ENCODE measurements at regions not wholly inside any gene's neighbourhood (a gene's known extent, or its start where the extent isn't known, plus 50 kb on each side); places are given as distances from the start of the nearest gene placed in this dataset.
A peak's percentile ranks its signal among the peaks of the same experiment; 100 is the strongest.
"Not testable (repeated sequence)": the region's sequence is repeated elsewhere in the genome, so short reads cannot be mapped to it uniquely, and the experiment has no call there.

DNA sequence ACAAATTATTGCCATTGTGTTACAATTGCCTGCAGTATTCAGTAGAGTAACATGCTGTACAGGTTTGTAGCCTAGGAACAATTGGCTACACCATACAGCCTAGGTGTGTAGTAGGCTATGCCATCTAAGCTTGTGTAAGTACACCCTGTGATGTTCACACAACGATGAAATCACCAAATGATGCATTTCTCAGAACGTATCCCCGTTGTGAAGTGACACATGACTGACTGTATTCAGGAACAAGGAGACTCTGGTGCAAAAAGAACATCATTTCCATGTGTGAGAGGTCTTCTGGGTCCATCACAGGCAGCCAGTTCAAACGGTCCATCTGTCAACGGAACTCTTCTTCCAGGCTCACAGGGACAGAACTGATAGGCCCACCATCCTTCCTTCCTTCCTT is 263.7 kb downstream of the ANAPC1 start:
- H3K36me3 ChIP-seq (ENCODE audit: control insufficient read depth in 2 of 3, insufficient read depth in 3 of 3, low read length in 3 of 3): no peaks in the 10 kb centered on the region
- H3K27me3 ChIP-seq (ENCODE audit: control insufficient read depth in 2 of 2, insufficient read depth in 2 of 2, low read length in 2 of 2): no peaks in the 10 kb centered on the region
- no peak overlapping the region for H3K27ac Mint-ChIP-seq
- POLR2A ChIA-PET: no interaction called here
- no peak overlapping the region for H3K4me3 Mint-ChIP-seq
- H3K27ac ChIP-seq (ENCODE audit: low read depth, low read length): no peak overlapping the region
- H3K27me3 Mint-ChIP-seq: peaks cover 0 to 16% (median 7%) of the 10 kb centered on the region in 5 donors
- intact Hi-C loops (cut with micrococcal nuclease): loop anchor here in 1 of 2 donors (2.0 kb wide), 1 partner anchor 21 kb away; no protein-coding TSS in a partner anchor
- ATAC-seq: no peak
- H3K36me3 Mint-ChIP-seq: peaks cover 0 to 7% (median 0%) of the 10 kb centered on the region in 5 donors
- no peaks in the 10 kb centered on the region for H3K4me1 ChIP-seq (ENCODE audit: control insufficient read depth in 2 of 2, insufficient read depth in 2 of 2, low read length in 2 of 2)
- no peak overlapping the region for H3K4me3 ChIP-seq (ENCODE audit: low read length)
- no peaks in the 10 kb centered on the region for H3K9me3 ChIP-seq (ENCODE audit: control insufficient read depth in 2 of 3, low read length in 3 of 3)
- H3K9me3 Mint-ChIP-seq: peaks cover 0 to 2% (median 0%) of the 10 kb centered on the region in 11 donors
- DNase-seq: no peak
- H3K4me1 Mint-ChIP-seq: peaks cover 0 to 34% (median 0%) of the 10 kb centered on the region in 7 donors
- CTCF ChIA-PET: no interaction called here

DNA sequence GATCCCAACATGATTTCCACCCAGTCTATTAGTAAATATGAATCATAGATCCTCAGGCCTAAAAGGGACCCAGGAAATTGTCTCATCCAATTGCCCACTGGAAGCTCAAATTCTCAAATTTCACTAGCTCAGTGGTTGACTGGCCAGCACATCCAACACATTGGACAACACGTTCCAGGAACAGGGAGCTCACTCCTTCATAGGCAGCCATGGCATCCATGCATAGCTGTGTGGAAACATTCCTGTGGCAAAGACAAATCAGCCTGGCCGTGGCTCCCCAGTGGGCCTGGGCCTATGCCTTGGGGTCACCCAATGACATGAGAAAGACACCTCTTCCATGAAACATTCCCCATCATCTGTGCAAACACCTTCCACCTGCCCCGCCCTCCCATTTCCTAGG is 261.1 kb downstream of the ANAPC1 start:
- H3K4me3 ChIP-seq (ENCODE audit: low read length): no peak overlapping the region
- ATAC-seq (no peak), DNase-seq (no peak)
- Mint-ChIP-seq H3K9me3 (peaks cover 0 to 15% (median 6%) of the 10 kb centered on the region in 11 donors), H3K36me3 (peaks cover 0 to 15% (median 0%) of the 10 kb centered on the region in 5 donors), H3K4me1 (peaks cover 0 to 42% (median 0%) of the 10 kb centered on the region in 7 donors), H3K27ac (no peak overlapping the region), H3K4me3 (no peak overlapping the region), H3K27me3 (peaks cover 0 to 11% (median 0%) of the 10 kb centered on the region in 5 donors)
- H3K9me3 ChIP-seq (ENCODE audit: control insufficient read depth in 2 of 3, low read length in 3 of 3): no peaks in the 10 kb centered on the region
- intact Hi-C loops (cut with micrococcal nuclease): no loop called here
- no peaks in the 10 kb centered on the region for H3K27me3 ChIP-seq (ENCODE audit: control insufficient read depth in 2 of 2, insufficient read depth in 2 of 2, low read length in 2 of 2)
- POLR2A ChIA-PET: no interaction called here
- CTCF ChIA-PET: no interaction called here
- H3K27ac ChIP-seq (ENCODE audit: low read depth, low read length): no peak overlapping the region
- no peaks in the 10 kb centered on the region for H3K4me1 ChIP-seq (ENCODE audit: control insufficient read depth in 2 of 2, insufficient read depth in 2 of 2, low read length in 2 of 2)
- no peaks in the 10 kb centered on the region for H3K36me3 ChIP-seq (ENCODE audit: control insufficient read depth in 2 of 3, insufficient read depth in 3 of 3, low read length in 3 of 3)

DNA sequence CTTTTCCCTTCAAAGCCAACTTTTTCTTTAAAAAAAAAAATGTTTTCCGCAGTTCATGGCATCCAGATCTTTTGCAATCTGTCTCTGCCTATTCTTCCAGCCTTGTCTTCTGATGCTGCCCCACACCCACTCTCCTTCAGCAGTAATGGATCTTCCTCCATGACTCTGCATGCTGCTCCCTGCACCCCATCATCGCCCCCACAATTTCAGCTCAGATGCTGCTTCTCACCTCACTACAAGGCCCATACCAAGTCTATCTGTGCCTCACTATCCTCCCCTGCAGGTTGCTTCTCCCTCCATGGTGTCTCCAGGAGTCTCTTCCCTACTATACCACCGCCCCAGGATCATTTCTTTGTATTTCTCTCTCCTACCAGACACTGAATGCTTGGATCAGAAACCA is 260.6 kb downstream of the ANAPC1 start:
- Histone ChIP-seq H3K27ac (ENCODE audit: low read depth, low read length) (no peak overlapping the region), H3K9me3 (ENCODE audit: control insufficient read depth in 2 of 3, low read length in 3 of 3) (no peaks in the 10 kb centered on the region), H3K27me3 (ENCODE audit: control insufficient read depth in 2 of 2, insufficient read depth in 2 of 2, low read length in 2 of 2) (no peaks in the 10 kb centered on the region), H3K4me3 (ENCODE audit: low read length) (no peak overlapping the region), H3K4me1 (ENCODE audit: control insufficient read depth in 2 of 2, insufficient read depth in 2 of 2, low read length in 2 of 2) (no peaks in the 10 kb centered on the region), H3K36me3 (ENCODE audit: control insufficient read depth in 2 of 3, insufficient read depth in 3 of 3, low read length in 3 of 3) (no peaks in the 10 kb centered on the region)
- ATAC-seq: no peak
- Mint-ChIP-seq H3K27me3 (peaks cover 0 to 11% (median 0%) of the 10 kb centered on the region in 5 donors), H3K4me1 (peaks cover 0 to 38% (median 0%) of the 10 kb centered on the region in 7 donors), H3K9me3 (peaks cover 0 to 20% (median 9%) of the 10 kb centered on the region in 11 donors), H3K4me3 (no peak overlapping the region), H3K36me3 (peaks cover 0 to 18% (median 0%) of the 10 kb centered on the region in 5 donors), H3K27ac (no peak overlapping the region)
- intact Hi-C loops (cut with micrococcal nuclease): no loop called here
- POLR2A ChIA-PET: no interaction called here
- no peak for DNase-seq
- CTCF ChIA-PET: no interaction called here

DNA sequence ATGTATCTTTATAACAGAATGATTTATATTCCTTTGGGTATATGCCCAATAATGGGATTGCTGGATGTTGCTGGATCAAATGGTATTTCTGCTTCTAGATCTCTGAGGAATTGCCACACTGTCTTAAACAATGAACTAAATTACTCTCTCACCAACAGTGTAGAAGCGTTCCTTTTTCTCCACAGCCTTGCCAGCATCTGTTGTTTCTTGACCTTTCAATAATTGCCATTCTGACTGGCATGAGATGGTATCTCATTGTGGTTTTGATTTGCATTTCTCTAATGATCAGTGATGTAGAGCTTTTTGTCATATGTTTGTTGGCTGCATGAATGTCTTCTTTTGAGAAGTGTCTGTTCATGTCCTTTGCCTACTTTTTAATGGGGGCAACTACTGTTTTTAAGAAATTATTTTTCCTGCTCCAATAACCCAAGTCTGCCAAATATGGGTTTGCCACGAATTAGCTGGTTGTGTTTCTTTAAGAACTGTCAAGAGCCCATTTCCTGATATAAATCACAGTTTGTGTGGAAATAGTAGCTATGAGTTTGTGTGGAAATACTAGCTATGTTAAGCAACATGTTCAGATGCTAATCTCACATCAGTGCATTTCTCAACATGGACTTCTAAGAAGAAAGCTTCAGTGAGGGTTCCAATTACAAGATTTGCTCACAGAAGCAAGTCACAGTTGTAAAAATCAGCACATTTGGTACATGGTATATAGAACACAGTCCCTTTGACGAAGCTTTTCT is 259.4 kb downstream of the ANAPC1 start:
- no peak for DNase-seq
- POLR2A ChIA-PET: no interaction called here

DNA sequence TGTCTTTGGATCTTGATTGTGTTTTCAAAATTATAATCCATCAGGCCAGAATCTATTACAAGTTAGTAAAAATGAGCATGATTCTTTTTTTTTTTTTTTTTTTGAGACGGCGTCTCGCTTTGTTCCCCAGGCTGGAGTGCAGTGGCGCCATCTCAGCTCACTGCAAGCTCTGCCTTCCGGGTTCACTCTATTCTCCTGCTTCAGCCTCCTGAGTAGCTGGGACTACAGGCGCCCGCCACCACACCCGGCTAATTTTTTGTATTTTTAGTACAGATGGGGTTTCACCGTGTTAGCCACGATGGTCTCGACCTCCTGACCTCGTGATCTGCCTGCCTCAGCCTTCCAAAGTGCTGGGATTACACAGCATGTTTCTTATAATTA is 258.8 kb downstream of the ANAPC1 start:
- CTCF ChIA-PET; H3K9me3 ChIP-seq (ENCODE audit: control insufficient read depth in 2 of 3, low read length in 3 of 3); H3K27me3 ChIP-seq (ENCODE audit: control insufficient read depth in 2 of 2, insufficient read depth in 2 of 2, low read length in 2 of 2); H3K4me1 ChIP-seq (ENCODE audit: control insufficient read depth in 2 of 2, insufficient read depth in 2 of 2, low read length in 2 of 2); POLR2A ChIA-PET; ATAC-seq; intact Hi-C loops (cut with micrococcal nuclease); H3K27ac ChIP-seq (ENCODE audit: low read depth, low read length); DNase-seq; H3K36me3 ChIP-seq (ENCODE audit: control insufficient read depth in 2 of 3, insufficient read depth in 3 of 3, low read length in 3 of 3); H3K4me3 ChIP-seq (ENCODE audit: low read length): not testable (repeated sequence)
- H3K4me3 Mint-ChIP-seq: peak overlapping the region in 1 of 10 donors; percentile 40
- peaks cover 0 to 30% (median 0%) of the 10 kb centered on the region in 5 donors for H3K36me3 Mint-ChIP-seq
- peaks cover 0 to 37% (median 16%) of the 10 kb centered on the region in 11 donors for H3K9me3 Mint-ChIP-seq
- H3K4me1 Mint-ChIP-seq: peaks cover 0 to 30% (median 0%) of the 10 kb centered on the region in 7 donors
- peak overlapping the region in 1 of 9 donors; percentile 51 for H3K27ac Mint-ChIP-seq
- peaks cover 0 to 11% (median 0%) of the 10 kb centered on the region in 5 donors for H3K27me3 Mint-ChIP-seq

More for the DNA sequence above, 259.4 kb downstream of the ANAPC1 start:
- Histone ChIP-seq H3K27ac (ENCODE audit: low read depth, low read length) (no peak overlapping the region), H3K36me3 (ENCODE audit: control insufficient read depth in 2 of 3, insufficient read depth in 3 of 3, low read length in 3 of 3) (no peaks in the 10 kb centered on the region), H3K27me3 (ENCODE audit: control insufficient read depth in 2 of 2, insufficient read depth in 2 of 2, low read length in 2 of 2) (no peaks in the 10 kb centered on the region), H3K4me1 (ENCODE audit: control insufficient read depth in 2 of 2, insufficient read depth in 2 of 2, low read length in 2 of 2) (no peaks in the 10 kb centered on the region), H3K9me3 (ENCODE audit: control insufficient read depth in 2 of 3, low read length in 3 of 3) (no peaks in the 10 kb centered on the region), H3K4me3 (ENCODE audit: low read length) (no peak overlapping the region)
- H3K27ac Mint-ChIP-seq: peak overlapping the region in 1 of 9 donors; percentile 51
- peak; percentile 67 for ATAC-seq
- peak overlapping the region in 1 of 10 donors; percentile 40 for H3K4me3 Mint-ChIP-seq
- CTCF ChIA-PET: no interaction called here
- H3K4me1 Mint-ChIP-seq: peaks cover 0 to 30% (median 0%) of the 10 kb centered on the region in 7 donors
- H3K9me3 Mint-ChIP-seq: peaks cover 0 to 31% (median 16%) of the 10 kb centered on the region in 11 donors
- intact Hi-C loops (cut with micrococcal nuclease): no loop called here
- H3K27me3 Mint-ChIP-seq: peaks cover 0 to 11% (median 0%) of the 10 kb centered on the region in 5 donors
- peaks cover 0 to 26% (median 0%) of the 10 kb centered on the region in 5 donors for H3K36me3 Mint-ChIP-seq

DNA sequence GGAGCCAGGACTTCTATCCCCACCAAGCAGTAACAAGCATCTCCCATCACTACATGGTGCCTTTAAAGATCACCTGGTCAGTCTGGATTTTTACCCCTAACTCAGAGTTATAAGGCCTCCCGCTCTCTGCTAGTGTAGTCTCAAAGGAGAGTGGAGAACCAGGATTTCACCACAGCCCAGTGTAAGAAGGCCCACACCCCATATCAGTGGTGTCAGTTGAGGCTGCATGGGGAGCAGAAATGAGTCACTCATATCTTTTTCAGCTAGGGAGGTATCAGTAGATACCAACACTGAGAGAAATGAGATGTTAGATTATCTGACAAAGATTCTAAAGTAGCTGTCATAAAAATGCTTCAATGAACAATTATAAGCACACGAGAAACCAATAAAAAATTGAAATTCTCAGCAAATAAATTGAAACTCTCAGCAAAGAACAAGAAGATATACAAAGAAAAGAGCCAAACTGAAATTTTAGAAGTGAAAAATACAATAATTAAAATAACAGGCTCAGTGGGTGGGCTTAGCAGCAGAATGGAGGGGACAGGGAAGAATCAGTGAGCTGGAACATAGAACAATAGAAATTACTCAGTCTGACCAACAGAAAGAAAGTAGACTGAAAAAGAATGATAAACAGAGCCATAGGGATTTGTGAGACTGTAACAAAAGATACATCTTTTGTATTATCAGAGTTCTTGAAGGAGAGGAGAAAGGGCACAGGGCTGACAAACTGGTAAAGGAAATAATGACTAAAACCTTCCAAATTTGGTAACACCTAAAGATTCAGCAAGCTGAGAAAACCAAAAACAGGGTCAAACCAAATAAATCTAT is 257.7 kb downstream of the ANAPC1 start:
- CTCF ChIA-PET: no interaction called here
- no peaks in the 10 kb centered on the region for H3K27me3 ChIP-seq (ENCODE audit: control insufficient read depth in 2 of 2, insufficient read depth in 2 of 2, low read length in 2 of 2)

More for the DNA sequence above, 257.7 kb downstream of the ANAPC1 start:
- H3K9me3 ChIP-seq (ENCODE audit: control insufficient read depth in 2 of 3, low read length in 3 of 3): no peaks in the 10 kb centered on the region
- no peak overlapping the region for H3K4me3 ChIP-seq (ENCODE audit: low read length)
- H3K9me3 Mint-ChIP-seq: peaks cover 0 to 46% (median 18%) of the 10 kb centered on the region in 11 donors
- peak overlapping the region in 1 of 9 donors; percentile 82 for H3K27ac Mint-ChIP-seq
- ATAC-seq: peak; percentile 81
- H3K4me1 Mint-ChIP-seq: peaks cover 0 to 30% (median 0%) of the 10 kb centered on the region in 7 donors
- peaks cover 0 to 11% (median 0%) of the 10 kb centered on the region in 5 donors for H3K27me3 Mint-ChIP-seq
- DNase-seq: peak in 1 of 9 donors; percentile 31
- no peaks in the 10 kb centered on the region for H3K36me3 ChIP-seq (ENCODE audit: control insufficient read depth in 2 of 3, insufficient read depth in 3 of 3, low read length in 3 of 3)
- H3K27ac ChIP-seq (ENCODE audit: low read depth, low read length): no peak overlapping the region
- H3K36me3 Mint-ChIP-seq: peaks cover 0 to 36% (median 0%) of the 10 kb centered on the region in 5 donors
- peak overlapping the region in 1 of 10 donors; percentile 36 for H3K4me3 Mint-ChIP-seq
- POLR2A ChIA-PET: no interaction called here
- intact Hi-C loops (cut with micrococcal nuclease): no loop called here
- no peaks in the 10 kb centered on the region for H3K4me1 ChIP-seq (ENCODE audit: control insufficient read depth in 2 of 2, insufficient read depth in 2 of 2, low read length in 2 of 2)
